GM23338 (cell line): ENCODE measurements at regions not wholly inside any gene's neighbourhood (a gene's known extent, or its start where the extent isn't known, plus 50 kb on each side); places are given as distances from the start of the nearest gene placed in this dataset.

Experiments
- CREB1 ChIP-seq: fragments of 250-450 bp; sonication (Bioruptor Pico); IDR thresholded peaks from 2 replicates; pipeline ENCODE4 v1.5.0; 2020; ENCODE audit warnings: low read depth, mild to moderate bottlenecking, moderate library complexity
- EZH2 ChIP-seq: fragments of 200-600 bp; sonication (generic); IDR thresholded peaks from one replicate; pipeline ENCODE4 v1.8.0; 2017; ENCODE audit warnings: antibody characterized with exemption, mild to moderate bottlenecking, low read depth; ENCODE audit not compliant: unreplicated experiment
- EZH2phosphoT487 ChIP-seq: fragments of 200-600 bp; sonication (generic); IDR thresholded peaks from one replicate; pipeline ENCODE4 v1.8.1; 2018; ENCODE audit warnings: antibody characterized with exemption; ENCODE audit not compliant: unreplicated experiment
- POLR2AphosphoS5 ChIP-seq: IDR thresholded peaks from 2 replicates; pipeline ENCODE4 v1.6.1; 2016; ENCODE audit warnings: antibody characterized with exemption, low read depth
- STAT1 ChIP-seq: IDR thresholded peaks from one replicate; pipeline ENCODE4 v1.6.1; 2016; ENCODE audit warnings: antibody characterized with exemption; ENCODE audit not compliant: unreplicated experiment
- ZNF331 ChIP-seq: fragments of 250-450 bp; sonication (Bioruptor Pico); IDR thresholded peaks from 2 replicates; pipeline ENCODE4 v1.5.0; 2020; ENCODE audit warnings: low read depth, mild to moderate bottlenecking, moderate library complexity
- TF ChIP-seq, protein P1 (sequence below), 2 experiments: fragments of 200-600 bp in 1 of 2; sonication (generic) in 1 of 2; conservative IDR thresholded peaks; 2 replicates each; pipeline versions ENCODE4 v1.5.1 to v1.6.1; 2016 to 2017; ENCODE audit warnings: antibody characterized with exemption in 2 of 2, low read depth in 2 of 2, mild to moderate bottlenecking in 2 of 2, moderate library complexity in 1 of 2
- TF ChIP-seq, protein P2 (sequence below): IDR thresholded peaks from one replicate; pipeline ENCODE4 v1.6.1; 2018; ENCODE audit warnings: antibody characterized with exemption; ENCODE audit not compliant: unreplicated experiment
- TF ChIP-seq, protein P3 (sequence below): IDR thresholded peaks from 2 replicates; pipeline ENCODE4 v1.6.1; 2016; ENCODE audit warnings: antibody characterized with exemption

DNA sequence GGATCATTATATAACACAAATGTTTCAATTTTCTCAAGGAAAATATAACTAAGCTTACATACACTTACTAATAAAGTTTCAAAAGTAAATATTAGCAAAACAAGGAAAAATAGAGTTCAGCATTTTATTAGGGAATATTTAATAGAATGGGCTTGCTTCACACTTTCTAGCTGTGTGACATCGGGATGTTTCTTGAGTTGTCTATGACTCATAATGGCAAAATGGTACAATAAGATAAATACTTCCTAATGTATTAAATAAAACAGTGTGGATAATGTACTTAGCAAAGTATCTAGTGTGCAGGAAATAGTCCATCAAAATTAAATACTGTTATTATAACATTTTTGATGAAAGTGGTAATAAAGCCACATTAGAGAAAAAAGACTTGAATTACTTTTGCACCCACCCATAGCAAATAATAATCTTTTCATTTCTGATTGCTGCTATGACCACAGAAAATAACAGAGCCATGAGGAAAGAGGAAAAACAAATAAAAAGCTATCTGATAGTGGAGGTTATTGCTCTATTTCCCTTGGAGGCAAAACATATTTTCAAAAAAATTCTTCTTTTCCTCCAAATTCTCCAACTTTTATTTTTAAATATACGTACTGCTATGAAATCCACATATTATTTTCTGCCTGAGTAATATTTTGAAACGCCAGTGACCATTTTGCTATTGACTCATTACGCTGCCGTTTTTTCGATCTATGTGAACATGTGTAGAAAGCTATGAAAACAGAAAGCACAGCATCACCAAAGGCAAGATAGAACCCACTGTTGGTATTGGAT lies 272.9 kb upstream of the KLF6 start:
- TF ChIP-seq, protein P1, sequence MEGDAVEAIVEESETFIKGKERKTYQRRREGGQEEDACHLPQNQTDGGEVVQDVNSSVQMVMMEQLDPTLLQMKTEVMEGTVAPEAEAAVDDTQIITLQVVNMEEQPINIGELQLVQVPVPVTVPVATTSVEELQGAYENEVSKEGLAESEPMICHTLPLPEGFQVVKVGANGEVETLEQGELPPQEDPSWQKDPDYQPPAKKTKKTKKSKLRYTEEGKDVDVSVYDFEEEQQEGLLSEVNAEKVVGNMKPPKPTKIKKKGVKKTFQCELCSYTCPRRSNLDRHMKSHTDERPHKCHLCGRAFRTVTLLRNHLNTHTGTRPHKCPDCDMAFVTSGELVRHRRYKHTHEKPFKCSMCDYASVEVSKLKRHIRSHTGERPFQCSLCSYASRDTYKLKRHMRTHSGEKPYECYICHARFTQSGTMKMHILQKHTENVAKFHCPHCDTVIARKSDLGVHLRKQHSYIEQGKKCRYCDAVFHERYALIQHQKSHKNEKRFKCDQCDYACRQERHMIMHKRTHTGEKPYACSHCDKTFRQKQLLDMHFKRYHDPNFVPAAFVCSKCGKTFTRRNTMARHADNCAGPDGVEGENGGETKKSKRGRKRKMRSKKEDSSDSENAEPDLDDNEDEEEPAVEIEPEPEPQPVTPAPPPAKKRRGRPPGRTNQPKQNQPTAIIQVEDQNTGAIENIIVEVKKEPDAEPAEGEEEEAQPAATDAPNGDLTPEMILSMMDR (conservative IDR thresholded peaks at IDR 0.05; ENCODE audit: low read depth in 2 of 2): no peak
- no peak for TF ChIP-seq EZH2phosphoT487
- TF ChIP-seq ZNF331 (CRISPR knock-in tag): no peak
- TF ChIP-seq EZH2: no peak
- no peak for TF ChIP-seq POLR2AphosphoS5
- TF ChIP-seq, protein P2, sequence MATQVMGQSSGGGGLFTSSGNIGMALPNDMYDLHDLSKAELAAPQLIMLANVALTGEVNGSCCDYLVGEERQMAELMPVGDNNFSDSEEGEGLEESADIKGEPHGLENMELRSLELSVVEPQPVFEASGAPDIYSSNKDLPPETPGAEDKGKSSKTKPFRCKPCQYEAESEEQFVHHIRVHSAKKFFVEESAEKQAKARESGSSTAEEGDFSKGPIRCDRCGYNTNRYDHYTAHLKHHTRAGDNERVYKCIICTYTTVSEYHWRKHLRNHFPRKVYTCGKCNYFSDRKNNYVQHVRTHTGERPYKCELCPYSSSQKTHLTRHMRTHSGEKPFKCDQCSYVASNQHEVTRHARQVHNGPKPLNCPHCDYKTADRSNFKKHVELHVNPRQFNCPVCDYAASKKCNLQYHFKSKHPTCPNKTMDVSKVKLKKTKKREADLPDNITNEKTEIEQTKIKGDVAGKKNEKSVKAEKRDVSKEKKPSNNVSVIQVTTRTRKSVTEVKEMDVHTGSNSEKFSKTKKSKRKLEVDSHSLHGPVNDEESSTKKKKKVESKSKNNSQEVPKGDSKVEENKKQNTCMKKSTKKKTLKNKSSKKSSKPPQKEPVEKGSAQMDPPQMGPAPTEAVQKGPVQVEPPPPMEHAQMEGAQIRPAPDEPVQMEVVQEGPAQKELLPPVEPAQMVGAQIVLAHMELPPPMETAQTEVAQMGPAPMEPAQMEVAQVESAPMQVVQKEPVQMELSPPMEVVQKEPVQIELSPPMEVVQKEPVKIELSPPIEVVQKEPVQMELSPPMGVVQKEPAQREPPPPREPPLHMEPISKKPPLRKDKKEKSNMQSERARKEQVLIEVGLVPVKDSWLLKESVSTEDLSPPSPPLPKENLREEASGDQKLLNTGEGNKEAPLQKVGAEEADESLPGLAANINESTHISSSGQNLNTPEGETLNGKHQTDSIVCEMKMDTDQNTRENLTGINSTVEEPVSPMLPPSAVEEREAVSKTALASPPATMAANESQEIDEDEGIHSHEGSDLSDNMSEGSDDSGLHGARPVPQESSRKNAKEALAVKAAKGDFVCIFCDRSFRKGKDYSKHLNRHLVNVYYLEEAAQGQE: no peak
- TF ChIP-seq STAT1: no peak
- no peak for TF ChIP-seq CREB1 (CRISPR knock-in tag)
- TF ChIP-seq, protein P3, sequence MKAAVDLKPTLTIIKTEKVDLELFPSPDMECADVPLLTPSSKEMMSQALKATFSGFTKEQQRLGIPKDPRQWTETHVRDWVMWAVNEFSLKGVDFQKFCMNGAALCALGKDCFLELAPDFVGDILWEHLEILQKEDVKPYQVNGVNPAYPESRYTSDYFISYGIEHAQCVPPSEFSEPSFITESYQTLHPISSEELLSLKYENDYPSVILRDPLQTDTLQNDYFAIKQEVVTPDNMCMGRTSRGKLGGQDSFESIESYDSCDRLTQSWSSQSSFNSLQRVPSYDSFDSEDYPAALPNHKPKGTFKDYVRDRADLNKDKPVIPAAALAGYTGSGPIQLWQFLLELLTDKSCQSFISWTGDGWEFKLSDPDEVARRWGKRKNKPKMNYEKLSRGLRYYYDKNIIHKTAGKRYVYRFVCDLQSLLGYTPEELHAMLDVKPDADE: no peak
